ENCODE measurements at regions not wholly inside any gene's neighbourhood (a gene's known extent, or its start where the extent isn't known, plus 50 kb on each side); places are given as distances from the start of the nearest gene placed in this dataset.

DNA sequence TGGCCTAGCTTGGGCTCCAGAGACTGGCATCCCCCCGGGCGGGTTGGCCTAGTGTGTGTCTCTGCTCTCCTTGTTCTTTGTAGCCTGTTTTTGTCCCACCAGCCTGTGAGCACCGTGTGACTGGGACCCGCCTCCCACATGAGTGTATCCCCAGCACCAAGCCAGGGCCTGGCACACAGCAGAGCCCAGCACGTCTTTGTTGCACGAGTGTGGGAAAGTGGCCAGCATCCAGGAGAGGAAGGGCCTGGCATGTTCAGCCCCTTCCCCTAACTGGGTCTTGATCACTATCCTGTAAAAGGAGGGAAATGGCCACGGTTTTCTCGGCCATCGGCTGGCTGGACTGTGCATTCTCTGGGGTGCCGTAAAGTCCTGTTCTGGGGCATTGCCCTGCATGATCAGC lies 290.1 kb downstream of the BMP7 start:
- TF ChIP-seq, protein P1, sequence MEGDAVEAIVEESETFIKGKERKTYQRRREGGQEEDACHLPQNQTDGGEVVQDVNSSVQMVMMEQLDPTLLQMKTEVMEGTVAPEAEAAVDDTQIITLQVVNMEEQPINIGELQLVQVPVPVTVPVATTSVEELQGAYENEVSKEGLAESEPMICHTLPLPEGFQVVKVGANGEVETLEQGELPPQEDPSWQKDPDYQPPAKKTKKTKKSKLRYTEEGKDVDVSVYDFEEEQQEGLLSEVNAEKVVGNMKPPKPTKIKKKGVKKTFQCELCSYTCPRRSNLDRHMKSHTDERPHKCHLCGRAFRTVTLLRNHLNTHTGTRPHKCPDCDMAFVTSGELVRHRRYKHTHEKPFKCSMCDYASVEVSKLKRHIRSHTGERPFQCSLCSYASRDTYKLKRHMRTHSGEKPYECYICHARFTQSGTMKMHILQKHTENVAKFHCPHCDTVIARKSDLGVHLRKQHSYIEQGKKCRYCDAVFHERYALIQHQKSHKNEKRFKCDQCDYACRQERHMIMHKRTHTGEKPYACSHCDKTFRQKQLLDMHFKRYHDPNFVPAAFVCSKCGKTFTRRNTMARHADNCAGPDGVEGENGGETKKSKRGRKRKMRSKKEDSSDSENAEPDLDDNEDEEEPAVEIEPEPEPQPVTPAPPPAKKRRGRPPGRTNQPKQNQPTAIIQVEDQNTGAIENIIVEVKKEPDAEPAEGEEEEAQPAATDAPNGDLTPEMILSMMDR (conservative IDR thresholded peaks at IDR 0.05; ENCODE audit: low read depth, low read length), result no peak
- TF ChIP-seq EZH2 (IDR thresholded peaks at IDR 0.05; ENCODE audit: borderline replicate concordance, low read depth, low read length, poor library complexity, severe bottlenecking), result no peak
